Right atrium auricular region (tissue), 2 donors: ENCODE measurements at regions not wholly inside any gene's neighbourhood (a gene's known extent, or its start where the extent isn't known, plus 50 kb on each side); places are given as distances from the start of the nearest gene placed in this dataset.
"Not testable (repeated sequence)": the region's sequence is repeated elsewhere in the genome, so short reads cannot be mapped to it uniquely, and the experiment has no call there.

Source experiments
- DNase-seq: peaks from one replicate; pipeline ENCODE4 v3.0.0-alpha.2; 2019; ENCODE audit warnings: low spot score
- H3K27ac ChIP-seq, 2 donors: fragments of 200-600 bp; sonication (generic); 1 replicate in 1 of 2; 2 replicates in 1 of 2; pipeline ENCODE4 v1.5.1; 2016 to 2019
- H3K27me3 ChIP-seq, 2 donors: fragments of 200-600 bp; sonication (generic); one replicate each; pipeline versions ENCODE4 v1.5.1 to v1.6.0; 2017 to 2019
- H3K36me3 ChIP-seq: fragments of 200-600 bp; sonication (generic); one replicate; pipeline ENCODE4 v1.5.1; 2016
- H3K4me1 ChIP-seq, 2 donors: fragments of 200-600 bp; sonication (generic); one replicate each; pipeline versions ENCODE4 v1.5.1 to v1.6.0; 2017 to 2019
- H3K4me3 ChIP-seq, 2 donors: fragments of 200-600 bp; sonication (generic); 1 replicate in 1 of 2; 2 replicates in 1 of 2; pipeline ENCODE4 v1.5.1; 2017 to 2019; ENCODE audit warnings: mild to moderate bottlenecking in 1 of 2, moderate library complexity in 1 of 2
- H3K9me3 ChIP-seq, 2 donors: fragments of 200-600 bp; sonication (generic); one replicate each; pipeline ENCODE4 v1.5.1; 2019
- TF ChIP-seq, protein P1 (sequence below), 2 donors: fragments of 200-600 bp; sonication (generic); IDR thresholded peaks; one replicate each; pipeline ENCODE4 v1.5.1; 2019; ENCODE audit warnings: antibody characterized with exemption in 2 of 2

DNA sequence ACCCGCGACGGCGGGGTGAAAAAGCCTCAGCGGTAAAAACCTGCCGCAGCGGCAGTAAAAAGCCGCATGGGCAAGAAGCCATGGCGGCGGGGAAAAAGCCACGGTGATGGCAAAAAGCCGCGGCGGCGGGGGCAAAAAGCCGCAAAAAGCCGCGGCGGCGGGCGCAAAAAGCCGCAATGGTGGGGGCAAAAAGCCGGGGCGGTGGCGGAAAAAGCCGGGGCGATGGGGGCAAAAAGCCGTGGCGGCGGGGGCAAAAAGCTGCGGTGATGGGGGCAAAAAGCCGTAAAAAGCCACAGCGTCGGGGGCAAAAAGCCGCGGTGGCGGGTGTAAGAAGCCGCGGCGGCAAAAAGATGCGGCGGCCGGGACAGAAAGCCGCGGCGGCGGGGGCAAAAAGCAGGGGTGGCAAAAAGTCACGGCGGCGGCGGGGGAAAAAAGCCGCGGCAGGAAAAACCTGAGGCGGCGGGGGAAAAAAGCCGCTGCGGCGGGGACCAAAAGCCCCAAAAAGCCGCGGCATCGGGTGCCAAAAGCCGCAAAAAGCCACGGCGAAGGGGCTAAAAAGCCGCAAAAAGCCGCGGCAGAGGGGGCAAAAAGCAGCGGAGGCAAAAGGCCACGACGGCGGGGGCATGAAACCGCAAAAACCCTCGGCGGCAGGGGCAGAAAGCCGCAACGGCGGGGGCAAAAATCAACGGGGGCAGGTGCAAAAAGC, 488.5 kb downstream of the ZNF33B start:
- no peak for DNase-seq
- Histone ChIP-seq H3K27ac (no peak overlapping the region), H3K9me3 (peaks cover 0 to 6% of the 10 kb centered on the region in 2 donors), H3K36me3 (no peaks in the 10 kb centered on the region), H3K4me3 (no peak overlapping the region), H3K4me1 (no peaks in the 10 kb centered on the region), H3K27me3 (peaks cover 0 to 3% of the 10 kb centered on the region in 2 donors)
- TF ChIP-seq, protein P1, sequence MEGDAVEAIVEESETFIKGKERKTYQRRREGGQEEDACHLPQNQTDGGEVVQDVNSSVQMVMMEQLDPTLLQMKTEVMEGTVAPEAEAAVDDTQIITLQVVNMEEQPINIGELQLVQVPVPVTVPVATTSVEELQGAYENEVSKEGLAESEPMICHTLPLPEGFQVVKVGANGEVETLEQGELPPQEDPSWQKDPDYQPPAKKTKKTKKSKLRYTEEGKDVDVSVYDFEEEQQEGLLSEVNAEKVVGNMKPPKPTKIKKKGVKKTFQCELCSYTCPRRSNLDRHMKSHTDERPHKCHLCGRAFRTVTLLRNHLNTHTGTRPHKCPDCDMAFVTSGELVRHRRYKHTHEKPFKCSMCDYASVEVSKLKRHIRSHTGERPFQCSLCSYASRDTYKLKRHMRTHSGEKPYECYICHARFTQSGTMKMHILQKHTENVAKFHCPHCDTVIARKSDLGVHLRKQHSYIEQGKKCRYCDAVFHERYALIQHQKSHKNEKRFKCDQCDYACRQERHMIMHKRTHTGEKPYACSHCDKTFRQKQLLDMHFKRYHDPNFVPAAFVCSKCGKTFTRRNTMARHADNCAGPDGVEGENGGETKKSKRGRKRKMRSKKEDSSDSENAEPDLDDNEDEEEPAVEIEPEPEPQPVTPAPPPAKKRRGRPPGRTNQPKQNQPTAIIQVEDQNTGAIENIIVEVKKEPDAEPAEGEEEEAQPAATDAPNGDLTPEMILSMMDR (IDR thresholded peaks at IDR 0.05) = no peak

DNA sequence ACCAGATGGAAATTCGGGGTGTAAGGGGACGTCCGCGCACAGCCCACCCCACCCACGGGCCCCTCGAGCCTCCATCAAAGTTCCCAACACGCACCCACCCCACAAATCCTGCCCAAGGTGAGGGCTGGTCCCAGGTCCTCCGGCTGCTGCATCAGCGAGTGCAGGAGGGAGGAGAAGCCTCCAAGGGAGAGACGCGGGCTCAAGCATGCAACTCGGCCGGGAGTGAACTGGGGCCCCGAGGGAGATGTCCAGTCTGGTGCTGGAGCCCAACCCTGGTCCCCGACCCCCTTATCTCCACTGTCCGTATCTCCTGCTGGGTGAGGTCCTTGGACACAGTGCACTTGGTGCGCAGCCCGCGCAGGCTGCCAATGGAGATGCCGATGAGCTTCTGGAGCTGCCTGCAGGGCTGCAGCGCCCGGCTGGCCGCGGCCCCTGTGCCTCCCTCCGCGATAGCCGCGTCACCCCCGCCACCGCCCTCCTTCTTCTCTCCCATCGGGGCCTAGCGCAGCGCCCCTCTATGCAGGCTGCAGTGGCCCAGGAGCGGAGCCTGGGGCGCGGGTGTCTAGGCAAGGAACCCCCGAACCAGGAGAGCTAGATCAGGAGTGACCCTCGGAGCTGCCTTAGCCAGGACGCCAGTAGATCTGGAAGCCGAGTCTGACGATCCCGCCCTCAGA, 489.2 kb downstream of the ZNF33B start:
- Histone ChIP-seq H3K36me3 (no peaks in the 10 kb centered on the region), H3K4me1 (no peaks in the 10 kb centered on the region), H3K9me3 (peaks cover 0 to 6% of the 10 kb centered on the region in 2 donors), H3K27ac (no peak overlapping the region), H3K4me3 (no peak overlapping the region), H3K27me3 (peaks cover 0 to 3% of the 10 kb centered on the region in 2 donors)
- TF ChIP-seq, protein P1 (IDR thresholded peaks at IDR 0.05) = no peak
- no peak for DNase-seq

DNA sequence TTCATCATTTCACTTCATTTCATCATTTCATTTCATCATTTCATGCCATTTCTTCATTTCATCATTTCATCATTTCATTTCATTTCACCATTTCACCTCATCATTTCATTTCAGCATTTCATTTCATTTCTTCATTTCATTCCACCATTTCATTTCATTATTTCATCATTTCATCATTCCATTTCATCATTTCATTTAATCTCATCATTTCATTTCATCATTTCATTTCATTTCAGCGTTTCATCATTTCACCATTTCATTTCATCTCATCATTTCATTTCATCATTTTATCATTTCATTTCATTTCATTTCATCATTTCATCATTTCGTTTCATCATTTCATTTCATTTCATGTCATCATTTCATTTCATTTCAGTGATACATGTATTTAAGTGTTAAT, 492.2 kb downstream of the ZNF33B start:
- H3K9me3 ChIP-seq, H3K4me3 ChIP-seq, H3K4me1 ChIP-seq, H3K36me3 ChIP-seq, DNase-seq, H3K27ac ChIP-seq, H3K27me3 ChIP-seq: not testable (repeated sequence)

DNA sequence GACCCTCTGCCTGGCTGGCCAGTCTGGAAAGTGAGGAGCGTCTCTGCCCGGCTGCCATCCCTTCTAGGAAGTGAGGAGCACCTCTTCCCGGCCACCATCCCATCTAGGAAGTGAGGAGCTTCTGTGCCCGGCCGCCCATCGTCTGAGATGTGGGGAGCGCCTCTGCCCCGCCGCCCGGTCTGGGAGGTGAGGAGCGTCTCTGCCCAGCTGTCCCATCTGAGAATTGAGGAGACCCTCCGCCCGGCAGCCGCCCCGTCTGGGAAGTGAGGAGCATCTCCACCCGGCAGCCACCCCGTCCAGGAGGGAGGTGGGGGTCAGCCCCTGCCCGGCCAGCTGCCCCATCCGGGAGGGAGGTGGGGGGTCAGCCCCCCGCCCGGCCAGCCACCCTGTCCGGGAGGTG, 500.3 kb downstream of the ZNF33B start:
- not testable (repeated sequence) for H3K9me3 ChIP-seq, H3K27ac ChIP-seq, DNase-seq, H3K4me1 ChIP-seq, H3K27me3 ChIP-seq, H3K4me3 ChIP-seq, H3K36me3 ChIP-seq

DNA sequence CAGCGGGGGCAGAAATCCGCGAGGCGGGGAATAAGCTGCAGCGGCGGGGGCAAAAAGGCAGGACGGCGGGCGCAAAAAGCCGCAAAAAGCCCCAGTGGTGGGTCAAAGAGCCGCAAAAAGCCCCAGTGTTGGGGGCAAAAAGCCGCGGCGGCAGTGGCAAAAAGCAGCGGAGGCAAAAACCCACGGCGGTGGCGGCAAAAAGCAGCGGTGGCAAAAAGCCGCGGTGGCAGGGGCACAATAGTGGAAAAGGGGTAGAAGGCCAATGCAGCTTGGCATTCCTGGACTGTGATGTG, 525.3 kb downstream of the ZNF33B start:
- Histone ChIP-seq H3K27me3 (no peaks in the 10 kb centered on the region), H3K27ac (no peak overlapping the region), H3K4me3 (no peak overlapping the region), H3K9me3 (no peaks in the 10 kb centered on the region), H3K4me1 (no peaks in the 10 kb centered on the region), H3K36me3 (no peaks in the 10 kb centered on the region)
- no peak for DNase-seq
- TF ChIP-seq, protein P1 (IDR thresholded peaks at IDR 0.05) = no peak

DNA sequence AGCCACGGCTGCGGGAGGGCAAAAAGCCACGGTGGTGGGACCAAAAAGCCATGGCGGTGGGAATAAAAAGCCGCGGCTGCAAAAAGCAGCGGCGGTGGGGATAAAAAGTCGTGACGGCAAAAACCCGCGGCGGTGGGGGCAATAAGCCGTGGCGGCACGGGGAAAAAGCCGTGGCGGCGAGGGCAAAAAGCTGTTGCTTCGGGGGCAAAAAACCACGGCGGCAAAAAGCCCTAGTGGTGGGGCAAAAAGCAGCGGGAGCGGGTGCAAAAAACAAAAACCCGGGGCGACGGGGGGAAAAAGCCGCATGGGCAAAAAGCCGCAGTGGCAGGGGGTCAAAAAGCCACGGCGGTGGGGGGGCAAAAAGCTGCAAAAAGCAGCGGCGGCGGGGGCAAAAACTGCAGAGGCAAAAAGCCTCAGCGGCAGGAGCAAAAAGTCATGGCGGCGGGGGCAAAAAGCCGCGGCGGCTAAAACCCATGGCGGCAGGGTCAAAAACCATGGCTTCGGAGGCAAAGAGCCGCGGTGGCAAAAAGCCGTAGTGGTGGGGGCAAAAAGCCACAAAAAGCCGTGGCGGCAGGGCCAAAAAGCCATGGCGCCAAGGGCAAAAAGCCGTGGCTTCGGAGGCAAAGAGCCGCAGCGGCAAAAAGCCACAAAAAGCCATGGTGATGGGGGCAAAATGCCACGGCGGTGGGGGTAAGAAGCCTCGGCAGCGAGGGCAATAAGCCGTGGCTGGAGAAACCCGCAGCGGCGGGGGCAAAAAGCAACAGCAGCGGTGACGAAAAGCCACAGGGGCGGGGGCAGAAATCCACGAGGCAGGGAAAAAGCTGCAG, 525.8 kb downstream of the ZNF33B start:
- Histone ChIP-seq H3K36me3 (no peaks in the 10 kb centered on the region), H3K4me3 (no peak overlapping the region), H3K9me3 (no peaks in the 10 kb centered on the region), H3K27me3 (no peaks in the 10 kb centered on the region), H3K27ac (no peak overlapping the region), H3K4me1 (no peaks in the 10 kb centered on the region)
- no peak for DNase-seq
- TF ChIP-seq, protein P1 (IDR thresholded peaks at IDR 0.05) = no peak
